ENCODE measurements at regions not wholly inside any gene's neighbourhood (a gene's known extent, or its start where the extent isn't known, plus 50 kb on each side); places are given as distances from the start of the nearest gene placed in this dataset.
"Not testable (repeated sequence)": the region's sequence is repeated elsewhere in the genome, so short reads cannot be mapped to it uniquely, and the experiment has no call there.

DNA sequence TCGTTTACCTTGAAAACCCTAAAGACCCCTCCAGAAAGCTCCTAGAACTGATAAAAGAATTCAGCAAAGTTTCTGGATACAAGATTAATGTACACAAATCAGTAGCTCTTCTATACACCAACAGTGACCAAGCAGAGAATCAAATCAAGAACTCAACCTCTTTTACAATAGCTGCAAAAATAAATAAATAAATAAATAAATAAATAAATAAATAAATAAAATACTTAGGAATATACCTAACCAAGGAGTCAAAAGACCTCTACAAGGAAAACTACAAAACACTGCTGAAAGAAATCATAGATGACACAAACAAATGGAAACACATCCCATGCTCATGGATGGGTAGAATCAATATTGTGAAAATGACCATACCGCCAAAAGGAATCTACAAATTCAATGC lies 186.8 kb upstream of the EOLA2 start:
- 90% methylated on average over 2 of the region's 2 CpGs for WGBS
- not testable (repeated sequence) for H3K27me3 ChIP-seq (ENCODE audit: control insufficient read depth in 4 of 4, insufficient read depth in 4 of 4, low read length in 3 of 4); H3K27ac ChIP-seq (ENCODE audit: low read depth in 1 of 2, low read length in 2 of 2)

DNA sequence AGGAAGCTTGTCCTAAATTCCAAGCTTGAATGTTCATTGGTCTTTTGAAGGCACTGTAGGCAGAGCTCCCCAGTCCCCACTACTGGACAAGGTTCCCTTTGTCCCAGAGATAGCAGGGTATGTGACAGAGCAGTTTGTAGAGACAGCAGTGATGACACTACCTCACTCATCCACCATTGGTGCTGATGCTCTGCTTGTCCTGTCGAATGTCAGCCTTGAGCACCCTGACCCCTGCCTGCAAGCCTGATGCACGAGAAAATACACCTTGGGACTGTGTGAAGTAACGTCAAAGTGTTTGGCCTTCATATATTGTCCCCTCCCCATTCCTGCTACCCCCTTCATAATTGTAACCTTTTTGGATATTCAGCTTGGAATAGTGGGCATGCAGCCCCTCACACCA lies 188.9 kb upstream of the EOLA2 start:
- WGBS = 79% methylated on average over 3 of the region's 3 CpGs

More for the DNA sequence above, 186.8 kb upstream of the EOLA2 start:
- H3K36me3 ChIP-seq (ENCODE audit: control insufficient read depth in 4 of 4, insufficient read depth in 3 of 4, low read depth in 1 of 4, low read length in 3 of 4); H3K9ac ChIP-seq (ENCODE audit: low read depth in 1 of 2, low read length in 2 of 2); H3K4me3 ChIP-seq (ENCODE audit: low read depth in 1 of 3, low read length in 3 of 3); H3K4me1 ChIP-seq (ENCODE audit: control insufficient read depth in 4 of 4, insufficient read depth in 4 of 4, low read length in 3 of 4); H3K9me3 ChIP-seq (ENCODE audit: control insufficient read depth in 4 of 4, low read length in 3 of 4); DNase-seq (ENCODE audit: low spot score): not testable (repeated sequence)

More for the DNA sequence above, 188.9 kb upstream of the EOLA2 start:
- no peak overlapping the region for H3K4me3 ChIP-seq (ENCODE audit: low read depth in 1 of 3, low read length in 3 of 3)
- no peak overlapping the region for H3K9ac ChIP-seq (ENCODE audit: low read depth in 1 of 2, low read length in 2 of 2)
- H3K27me3 ChIP-seq (ENCODE audit: control insufficient read depth in 4 of 4, insufficient read depth in 4 of 4, low read length in 3 of 4) = no peaks in the 10 kb centered on the region
- TF ChIP-seq NR2F2 (IDR thresholded peaks at IDR 0.05) (no peak), MAX (IDR thresholded peaks at IDR 0.05) (no peak), EGR1 (IDR thresholded peaks at IDR 0.05; ENCODE audit: low read depth in 2 of 2) (no peak), TAF1 (conservative IDR thresholded peaks at IDR 0.05) (no peak), RXRA (IDR thresholded peaks at IDR 0.05) (no peak), HNF4G (IDR thresholded peaks at IDR 0.05) (no peak), YY1 (IDR thresholded peaks at IDR 0.05) (no peak), SP1 (IDR thresholded peaks at IDR 0.05) (no peak), FOXA2 (IDR thresholded peaks at IDR 0.05) (no peak), HNF4A (conservative IDR thresholded peaks at IDR 0.05) (no peak), RAD21 (IDR thresholded peaks at IDR 0.05) (no peak)
- TF ChIP-seq, protein P1, sequence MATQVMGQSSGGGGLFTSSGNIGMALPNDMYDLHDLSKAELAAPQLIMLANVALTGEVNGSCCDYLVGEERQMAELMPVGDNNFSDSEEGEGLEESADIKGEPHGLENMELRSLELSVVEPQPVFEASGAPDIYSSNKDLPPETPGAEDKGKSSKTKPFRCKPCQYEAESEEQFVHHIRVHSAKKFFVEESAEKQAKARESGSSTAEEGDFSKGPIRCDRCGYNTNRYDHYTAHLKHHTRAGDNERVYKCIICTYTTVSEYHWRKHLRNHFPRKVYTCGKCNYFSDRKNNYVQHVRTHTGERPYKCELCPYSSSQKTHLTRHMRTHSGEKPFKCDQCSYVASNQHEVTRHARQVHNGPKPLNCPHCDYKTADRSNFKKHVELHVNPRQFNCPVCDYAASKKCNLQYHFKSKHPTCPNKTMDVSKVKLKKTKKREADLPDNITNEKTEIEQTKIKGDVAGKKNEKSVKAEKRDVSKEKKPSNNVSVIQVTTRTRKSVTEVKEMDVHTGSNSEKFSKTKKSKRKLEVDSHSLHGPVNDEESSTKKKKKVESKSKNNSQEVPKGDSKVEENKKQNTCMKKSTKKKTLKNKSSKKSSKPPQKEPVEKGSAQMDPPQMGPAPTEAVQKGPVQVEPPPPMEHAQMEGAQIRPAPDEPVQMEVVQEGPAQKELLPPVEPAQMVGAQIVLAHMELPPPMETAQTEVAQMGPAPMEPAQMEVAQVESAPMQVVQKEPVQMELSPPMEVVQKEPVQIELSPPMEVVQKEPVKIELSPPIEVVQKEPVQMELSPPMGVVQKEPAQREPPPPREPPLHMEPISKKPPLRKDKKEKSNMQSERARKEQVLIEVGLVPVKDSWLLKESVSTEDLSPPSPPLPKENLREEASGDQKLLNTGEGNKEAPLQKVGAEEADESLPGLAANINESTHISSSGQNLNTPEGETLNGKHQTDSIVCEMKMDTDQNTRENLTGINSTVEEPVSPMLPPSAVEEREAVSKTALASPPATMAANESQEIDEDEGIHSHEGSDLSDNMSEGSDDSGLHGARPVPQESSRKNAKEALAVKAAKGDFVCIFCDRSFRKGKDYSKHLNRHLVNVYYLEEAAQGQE (IDR thresholded peaks at IDR 0.05) = no peak
- TF ChIP-seq, protein P2, sequence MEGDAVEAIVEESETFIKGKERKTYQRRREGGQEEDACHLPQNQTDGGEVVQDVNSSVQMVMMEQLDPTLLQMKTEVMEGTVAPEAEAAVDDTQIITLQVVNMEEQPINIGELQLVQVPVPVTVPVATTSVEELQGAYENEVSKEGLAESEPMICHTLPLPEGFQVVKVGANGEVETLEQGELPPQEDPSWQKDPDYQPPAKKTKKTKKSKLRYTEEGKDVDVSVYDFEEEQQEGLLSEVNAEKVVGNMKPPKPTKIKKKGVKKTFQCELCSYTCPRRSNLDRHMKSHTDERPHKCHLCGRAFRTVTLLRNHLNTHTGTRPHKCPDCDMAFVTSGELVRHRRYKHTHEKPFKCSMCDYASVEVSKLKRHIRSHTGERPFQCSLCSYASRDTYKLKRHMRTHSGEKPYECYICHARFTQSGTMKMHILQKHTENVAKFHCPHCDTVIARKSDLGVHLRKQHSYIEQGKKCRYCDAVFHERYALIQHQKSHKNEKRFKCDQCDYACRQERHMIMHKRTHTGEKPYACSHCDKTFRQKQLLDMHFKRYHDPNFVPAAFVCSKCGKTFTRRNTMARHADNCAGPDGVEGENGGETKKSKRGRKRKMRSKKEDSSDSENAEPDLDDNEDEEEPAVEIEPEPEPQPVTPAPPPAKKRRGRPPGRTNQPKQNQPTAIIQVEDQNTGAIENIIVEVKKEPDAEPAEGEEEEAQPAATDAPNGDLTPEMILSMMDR (IDR thresholded peaks at IDR 0.05; ENCODE audit: low read depth, low read length, missing input control) = no peak
- TF ChIP-seq, protein P3, sequence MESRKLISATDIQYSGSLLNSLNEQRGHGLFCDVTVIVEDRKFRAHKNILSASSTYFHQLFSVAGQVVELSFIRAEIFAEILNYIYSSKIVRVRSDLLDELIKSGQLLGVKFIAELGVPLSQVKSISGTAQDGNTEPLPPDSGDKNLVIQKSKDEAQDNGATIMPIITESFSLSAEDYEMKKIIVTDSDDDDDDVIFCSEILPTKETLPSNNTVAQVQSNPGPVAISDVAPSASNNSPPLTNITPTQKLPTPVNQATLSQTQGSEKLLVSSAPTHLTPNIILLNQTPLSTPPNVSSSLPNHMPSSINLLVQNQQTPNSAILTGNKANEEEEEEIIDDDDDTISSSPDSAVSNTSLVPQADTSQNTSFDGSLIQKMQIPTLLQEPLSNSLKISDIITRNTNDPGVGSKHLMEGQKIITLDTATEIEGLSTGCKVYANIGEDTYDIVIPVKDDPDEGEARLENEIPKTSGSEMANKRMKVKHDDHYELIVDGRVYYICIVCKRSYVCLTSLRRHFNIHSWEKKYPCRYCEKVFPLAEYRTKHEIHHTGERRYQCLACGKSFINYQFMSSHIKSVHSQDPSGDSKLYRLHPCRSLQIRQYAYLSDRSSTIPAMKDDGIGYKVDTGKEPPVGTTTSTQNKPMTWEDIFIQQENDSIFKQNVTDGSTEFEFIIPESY (IDR thresholded peaks at IDR 0.05) = no peak
- TF ChIP-seq, protein P4, sequence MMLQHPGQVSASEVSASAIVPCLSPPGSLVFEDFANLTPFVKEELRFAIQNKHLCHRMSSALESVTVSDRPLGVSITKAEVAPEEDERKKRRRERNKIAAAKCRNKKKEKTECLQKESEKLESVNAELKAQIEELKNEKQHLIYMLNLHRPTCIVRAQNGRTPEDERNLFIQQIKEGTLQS (IDR thresholded peaks at IDR 0.05) = no peak
- H3K4me1 ChIP-seq (ENCODE audit: control insufficient read depth in 4 of 4, insufficient read depth in 4 of 4, low read length in 3 of 4) = no peaks in the 10 kb centered on the region
- H3K27ac ChIP-seq (ENCODE audit: low read depth in 1 of 2, low read length in 2 of 2) = no peak overlapping the region
- DNase-seq (ENCODE audit: low spot score) = no peak
- H3K36me3 ChIP-seq (ENCODE audit: control insufficient read depth in 4 of 4, insufficient read depth in 3 of 4, low read depth in 1 of 4, low read length in 3 of 4) = no peaks in the 10 kb centered on the region
- H3K9me3 ChIP-seq (ENCODE audit: control insufficient read depth in 4 of 4, low read length in 3 of 4) = no peaks in the 10 kb centered on the region
